GM12878 (cell line): ENCODE measurements at regions not wholly inside any gene's neighbourhood (a gene's known extent, or its start where the extent isn't known, plus 50 kb on each side); places are given as distances from the start of the nearest gene placed in this dataset.

Experiments used
- EED ChIP-seq: sonication (generic); IDR thresholded peaks from 2 replicates; pipeline ENCODE4 v1.6.1; 2016; ENCODE audit warnings: antibody characterized with exemption, low read depth
- ESRRA ChIP-seq: IDR thresholded peaks from 2 replicates; pipeline ENCODE4 v1.6.1; 2012; ENCODE audit warnings: mild to moderate bottlenecking, low read length, improper control_type of control experiment
- FOXK2 ChIP-seq: fragments of 450-650 bp; IDR thresholded peaks from 2 replicates; pipeline ENCODE4 v1.6.1; 2017; ENCODE audit warnings: mild to moderate bottlenecking, moderate library complexity
- NFIC ChIP-seq: IDR thresholded peaks from 2 replicates; pipeline ENCODE4 v1.6.1; 2012; ENCODE audit warnings: low read depth, mild to moderate bottlenecking, inconsistent platforms, low read length, moderate library complexity
- NR2C2 ChIP-seq: IDR thresholded peaks from 2 replicates; pipeline ENCODE4 v1.6.1; 2011; ENCODE audit warnings: borderline replicate concordance, low read depth; ENCODE audit not compliant: control insufficient read depth, insufficient read length
- PML ChIP-seq: IDR thresholded peaks from 2 replicates; pipeline ENCODE4 v1.6.1; 2012; ENCODE audit warnings: low read length, inconsistent platforms
- RFX5 ChIP-seq: IDR thresholded peaks from 2 replicates; pipeline ENCODE4 v1.6.1; 2011; ENCODE audit warnings: low read depth, low read length, improper control_type of control experiment
- YBX1 ChIP-seq: fragments of 450-650 bp; IDR thresholded peaks from 2 replicates; pipeline ENCODE4 v1.6.1; 2016; ENCODE audit warnings: antibody characterized with exemption
- ZNF274 ChIP-seq: IDR thresholded peaks from one replicate; pipeline ENCODE4 v1.8.0; 2011; ENCODE audit not compliant: insufficient read length, insufficient read depth
- TF ChIP-seq, protein P1 (sequence below): fragments of 450-650 bp; IDR thresholded peaks from 2 replicates; pipeline ENCODE4 v1.6.1; 2016; ENCODE audit warnings: mild to moderate bottlenecking, moderate library complexity, borderline replicate concordance
- TF ChIP-seq, protein P2 (sequence below): fragments of 450-650 bp; IDR thresholded peaks from 2 replicates; pipeline ENCODE4 v1.6.1; 2018; ENCODE audit warnings: mild to moderate bottlenecking, low read depth, moderate library complexity; ENCODE audit not compliant: partially characterized antibody

- TF ChIP-seq, protein P1, sequence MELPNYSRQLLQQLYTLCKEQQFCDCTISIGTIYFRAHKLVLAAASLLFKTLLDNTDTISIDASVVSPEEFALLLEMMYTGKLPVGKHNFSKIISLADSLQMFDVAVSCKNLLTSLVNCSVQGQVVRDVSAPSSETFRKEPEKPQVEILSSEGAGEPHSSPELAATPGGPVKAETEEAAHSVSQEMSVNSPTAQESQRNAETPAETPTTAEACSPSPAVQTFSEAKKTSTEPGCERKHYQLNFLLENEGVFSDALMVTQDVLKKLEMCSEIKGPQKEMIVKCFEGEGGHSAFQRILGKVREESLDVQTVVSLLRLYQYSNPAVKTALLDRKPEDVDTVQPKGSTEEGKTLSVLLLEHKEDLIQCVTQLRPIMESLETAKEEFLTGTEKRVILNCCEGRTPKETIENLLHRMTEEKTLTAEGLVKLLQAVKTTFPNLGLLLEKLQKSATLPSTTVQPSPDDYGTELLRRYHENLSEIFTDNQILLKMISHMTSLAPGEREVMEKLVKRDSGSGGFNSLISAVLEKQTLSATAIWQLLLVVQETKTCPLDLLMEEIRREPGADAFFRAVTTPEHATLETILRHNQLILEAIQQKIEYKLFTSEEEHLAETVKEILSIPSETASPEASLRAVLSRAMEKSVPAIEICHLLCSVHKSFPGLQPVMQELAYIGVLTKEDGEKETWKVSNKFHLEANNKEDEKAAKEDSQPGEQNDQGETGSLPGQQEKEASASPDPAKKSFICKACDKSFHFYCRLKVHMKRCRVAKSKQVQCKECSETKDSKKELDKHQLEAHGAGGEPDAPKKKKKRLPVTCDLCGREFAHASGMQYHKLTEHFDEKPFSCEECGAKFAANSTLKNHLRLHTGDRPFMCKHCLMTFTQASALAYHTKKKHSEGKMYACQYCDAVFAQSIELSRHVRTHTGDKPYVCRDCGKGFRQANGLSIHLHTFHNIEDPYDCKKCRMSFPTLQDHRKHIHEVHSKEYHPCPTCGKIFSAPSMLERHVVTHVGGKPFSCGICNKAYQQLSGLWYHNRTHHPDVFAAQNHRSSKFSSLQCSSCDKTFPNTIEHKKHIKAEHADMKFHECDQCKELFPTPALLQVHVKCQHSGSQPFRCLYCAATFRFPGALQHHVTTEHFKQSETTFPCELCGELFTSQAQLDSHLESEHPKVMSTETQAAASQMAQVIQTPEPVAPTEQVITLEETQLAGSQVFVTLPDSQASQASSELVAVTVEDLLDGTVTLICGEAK, result no peak
- TF ChIP-seq NFIC (no peak), NR2C2 (no peak), ESRRA (no peak), ZNF274 (no peak), PML (no peak), YBX1 (no peak), EED (no peak), RFX5 (no peak), FOXK2 (no peak)
- TF ChIP-seq, protein P2, sequence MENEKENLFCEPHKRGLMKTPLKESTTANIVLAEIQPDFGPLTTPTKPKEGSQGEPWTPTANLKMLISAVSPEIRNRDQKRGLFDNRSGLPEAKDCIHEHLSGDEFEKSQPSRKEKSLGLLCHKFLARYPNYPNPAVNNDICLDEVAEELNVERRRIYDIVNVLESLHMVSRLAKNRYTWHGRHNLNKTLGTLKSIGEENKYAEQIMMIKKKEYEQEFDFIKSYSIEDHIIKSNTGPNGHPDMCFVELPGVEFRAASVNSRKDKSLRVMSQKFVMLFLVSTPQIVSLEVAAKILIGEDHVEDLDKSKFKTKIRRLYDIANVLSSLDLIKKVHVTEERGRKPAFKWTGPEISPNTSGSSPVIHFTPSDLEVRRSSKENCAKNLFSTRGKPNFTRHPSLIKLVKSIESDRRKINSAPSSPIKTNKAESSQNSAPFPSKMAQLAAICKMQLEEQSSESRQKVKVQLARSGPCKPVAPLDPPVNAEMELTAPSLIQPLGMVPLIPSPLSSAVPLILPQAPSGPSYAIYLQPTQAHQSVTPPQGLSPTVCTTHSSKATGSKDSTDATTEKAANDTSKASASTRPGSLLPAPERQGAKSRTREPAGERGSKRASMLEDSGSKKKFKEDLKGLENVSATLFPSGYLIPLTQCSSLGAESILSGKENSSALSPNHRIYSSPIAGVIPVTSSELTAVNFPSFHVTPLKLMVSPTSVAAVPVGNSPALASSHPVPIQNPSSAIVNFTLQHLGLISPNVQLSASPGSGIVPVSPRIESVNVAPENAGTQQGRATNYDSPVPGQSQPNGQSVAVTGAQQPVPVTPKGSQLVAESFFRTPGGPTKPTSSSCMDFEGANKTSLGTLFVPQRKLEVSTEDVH, result no peak
Measured at GRCh38 chr10:4691776-4692175, 134.2 kb upstream of the AKR1E2 start (continued).
